Fibroblast of skin of right quadriceps (primary cell): ENCODE measurements at regions not wholly inside any gene's neighbourhood (a gene's known extent, or its start where the extent isn't known, plus 50 kb on each side); places are given as distances from the start of the nearest gene placed in this dataset.
"Not testable (repeated sequence)": the region's sequence is repeated elsewhere in the genome, so short reads cannot be mapped to it uniquely, and the experiment has no call there.

Source experiments
- DNase-seq: peaks from one replicate; pipeline ENCODE4 v3.0.0-alpha.2; 2013

DNA sequence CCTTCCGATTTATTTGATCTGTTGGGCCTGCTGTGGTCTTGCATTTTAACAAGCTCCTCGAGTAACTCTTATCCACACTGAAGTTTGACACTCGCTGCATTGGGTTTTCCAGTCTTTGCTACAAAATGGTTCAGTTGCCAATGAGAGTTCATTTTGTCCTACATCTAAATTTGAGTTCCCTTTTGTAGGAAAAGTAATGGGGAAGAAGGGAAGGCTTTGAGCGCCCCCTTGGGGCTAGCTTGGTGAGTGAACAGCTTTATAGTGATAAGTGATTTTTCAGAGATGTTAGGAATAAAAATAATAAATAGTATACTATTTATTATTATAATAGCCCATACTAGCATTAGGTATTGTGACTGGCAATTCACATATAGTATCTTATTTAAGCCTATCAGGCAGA, 89.9 kb upstream of the GNAQ start:
- peak; percentile 51 for DNase-seq

GRCh38 chr9:78118742-78119473, 87.3 kb upstream of the GNAQ start:
- peak; percentile 22 for DNase-seq

GRCh38 chr9:78115073-78115472, 83.5 kb upstream of the GNAQ start:
- peak; percentile 4 for DNase-seq

DNA sequence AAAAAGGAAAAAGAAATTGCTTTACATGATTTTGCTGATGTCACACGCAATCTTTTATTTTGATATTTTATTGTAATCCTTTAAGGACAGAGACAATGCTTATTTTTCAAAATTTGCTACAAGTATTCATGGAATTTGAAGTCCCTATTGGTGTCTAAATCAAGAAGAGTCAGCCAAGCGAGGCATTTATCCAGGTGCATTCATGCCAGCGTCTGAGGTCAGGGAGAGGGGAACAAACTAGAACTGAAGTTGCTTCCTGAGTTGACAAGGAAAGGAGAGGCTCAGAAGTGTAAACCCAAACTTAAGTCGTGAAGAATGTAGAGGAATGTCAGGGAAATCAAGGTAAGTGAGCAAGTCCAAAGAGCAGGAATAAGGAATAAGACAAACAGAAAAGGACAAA, 83.0 kb upstream of the GNAQ start:
- DNase-seq = no peak

GRCh38 chr9:78112406-78112805, 80.8 kb upstream of the GNAQ start:
- no peak for DNase-seq

DNA sequence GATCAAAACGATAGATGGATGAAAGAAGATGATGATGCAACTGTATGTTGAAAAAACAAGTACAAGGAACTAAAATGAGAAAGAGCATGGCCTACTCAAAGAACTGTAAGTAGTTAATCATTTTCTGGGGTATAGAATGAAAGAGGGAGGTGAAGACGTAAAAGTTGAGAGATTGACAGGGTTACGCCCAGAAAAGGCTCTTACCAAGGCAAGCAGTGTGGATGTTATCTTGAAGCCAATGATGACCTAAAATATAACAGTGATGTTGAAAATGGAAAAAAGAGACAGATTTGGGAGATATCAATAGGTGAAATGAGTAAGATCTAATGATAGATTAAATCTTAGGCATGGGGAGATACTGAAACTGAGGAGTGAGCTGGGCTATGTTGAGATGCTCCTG, 80.4 kb upstream of the GNAQ start:
- DNase-seq = no peak

DNA sequence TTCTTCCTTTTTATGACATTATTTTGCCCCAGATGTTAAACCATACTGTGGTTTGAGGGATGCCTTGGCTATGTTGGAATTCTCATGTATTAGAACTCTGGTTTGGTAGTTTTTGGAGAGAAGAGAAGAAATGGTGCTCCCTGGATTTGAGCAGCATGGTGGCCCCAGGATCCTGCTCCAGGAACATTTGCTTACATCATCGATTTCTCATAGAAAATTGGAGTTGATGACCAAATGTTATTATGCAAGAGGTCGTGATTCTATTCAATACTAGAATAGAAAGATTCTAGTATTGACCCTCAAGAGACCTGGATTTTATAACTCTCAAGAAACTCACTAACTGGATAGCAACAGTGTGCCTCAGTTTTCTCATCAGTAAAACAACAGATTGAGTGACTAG, 77.5 kb upstream of the GNAQ start:
- no peak for DNase-seq

GRCh38 chr9:78106586-78106985, 75.0 kb upstream of the GNAQ start:
- DNase-seq = not testable (repeated sequence)

GRCh38 chr9:78103971-78104433, 72.4 kb upstream of the GNAQ start:
- no peak for DNase-seq

GRCh38 chr9:78101247-78101646, 69.6 kb upstream of the GNAQ start:
- no peak for DNase-seq

GRCh38 chr9:78097541-78097940, 65.9 kb upstream of the GNAQ start:
- DNase-seq = no peak

- DNase-seq = no peak
Measured at GRCh38 chr9:78091731-78092130, 60.1 kb upstream of the GNAQ start.

- DNase-seq = no peak
Measured at GRCh38 chr9:78089111-78089510, 57.5 kb upstream of the GNAQ start.

GRCh38 chr9:78088190-78088589, 56.6 kb upstream of the GNAQ start:
- DNase-seq = not testable (repeated sequence)
